Large intestine (tissue), 3 donors: ENCODE measurements at regions not wholly inside any gene's neighbourhood (a gene's known extent, or its start where the extent isn't known, plus 50 kb on each side); places are given as distances from the start of the nearest gene placed in this dataset.
A peak's percentile ranks its signal among the peaks of the same experiment; 100 is the strongest.

ENCODE experiments used
- DNase-seq, 2 donors: peaks; one replicate each; pipeline versions ENCODE4 v3.0.0 to v3.0.0-alpha.2; 2013
- H3K27ac ChIP-seq: one replicate; pipeline ENCODE4 v1.5.1; 2013; ENCODE audit warnings: low read length
- H3K27me3 ChIP-seq: 2 replicates; pipeline ENCODE4 v1.6.1; 2013; ENCODE audit warnings: low read length; ENCODE audit not compliant: control insufficient read depth, insufficient read depth
- H3K36me3 ChIP-seq: 2 replicates; pipeline ENCODE4 v1.6.1; 2013; ENCODE audit warnings: low read length; ENCODE audit not compliant: control insufficient read depth, insufficient read depth
- H3K4me1 ChIP-seq: one replicate; pipeline ENCODE4 v1.6.1; 2013; ENCODE audit warnings: low read length; ENCODE audit not compliant: control insufficient read depth, insufficient read depth
- H3K4me3 ChIP-seq: one replicate; pipeline ENCODE4 v1.5.1; 2013; ENCODE audit warnings: low read length
- H3K9me3 ChIP-seq: one replicate; pipeline ENCODE4 v1.6.1; 2013; ENCODE audit warnings: mild to moderate bottlenecking, low read depth, low read length, moderate library complexity; ENCODE audit not compliant: control insufficient read depth
- WGBS: methylation state at CpG from one replicate; pipeline ENCODE4 v1.1.5; 2013; ENCODE audit warnings: low lambda C conversion rate; ENCODE audit not compliant: insufficient coverage; 5-methylcytosine and 5-hydroxymethylcytosine counted together

GRCh38 chr12:90254796-90255195, 546.2 kb upstream of the ATP2B1 start:
- Histone ChIP-seq H3K27ac (no peak overlapping the region), H3K36me3 (no peaks in the 10 kb centered on the region), H3K4me3 (no peak overlapping the region), H3K9me3 (no peaks in the 10 kb centered on the region), H3K4me1 (no peaks in the 10 kb centered on the region), H3K27me3 (no peaks in the 10 kb centered on the region)
- no peak for DNase-seq

GRCh38 chr12:90253674-90254181, 545.1 kb upstream of the ATP2B1 start:
- Histone ChIP-seq H3K27ac (no peak overlapping the region), H3K4me1 (no peaks in the 10 kb centered on the region), H3K36me3 (no peaks in the 10 kb centered on the region), H3K4me3 (no peak overlapping the region), H3K27me3 (no peaks in the 10 kb centered on the region), H3K9me3 (no peaks in the 10 kb centered on the region)
- WGBS: no CpG with 5 or more reads among the region's 8 CpGs
- peak; percentile 44 to 74 for DNase-seq

DNA sequence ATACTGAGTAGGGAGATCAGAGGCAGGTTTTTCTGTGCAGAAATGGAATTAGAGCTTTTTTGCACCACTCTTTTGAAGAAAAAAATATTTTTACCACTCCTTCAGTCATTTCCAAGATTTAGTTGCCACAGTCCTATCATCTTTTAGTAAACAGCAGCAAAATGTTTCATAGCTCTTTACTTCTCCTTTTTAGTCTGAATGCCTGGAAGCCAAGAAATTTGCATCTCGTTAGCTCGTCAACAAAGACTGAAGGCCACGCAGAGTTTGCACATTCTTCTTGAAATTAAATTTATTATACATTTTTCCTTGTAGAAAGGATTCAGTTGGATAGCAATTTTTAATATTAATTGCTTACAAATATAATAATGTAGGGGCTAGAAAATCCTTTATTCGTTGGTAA, 544.5 kb upstream of the ATP2B1 start:
- Histone ChIP-seq H3K27ac (no peak overlapping the region), H3K36me3 (no peaks in the 10 kb centered on the region), H3K27me3 (no peaks in the 10 kb centered on the region), H3K4me1 (no peaks in the 10 kb centered on the region), H3K9me3 (no peaks in the 10 kb centered on the region), H3K4me3 (no peak overlapping the region)
- no peak for DNase-seq
- 81% methylated on average over 4 of the region's 4 CpGs for WGBS

GRCh38 chr12:90250766-90251165, 542.1 kb upstream of the ATP2B1 start:
- Histone ChIP-seq H3K4me3 (no peak overlapping the region), H3K9me3 (peaks cover 3% of the 10 kb centered on the region), H3K27ac (no peak overlapping the region), H3K4me1 (no peaks in the 10 kb centered on the region), H3K36me3 (no peaks in the 10 kb centered on the region), H3K27me3 (no peaks in the 10 kb centered on the region)
- DNase-seq: peak in 1 of 2 donors; percentile 24
- no CpG with 5 or more reads among the region's 3 CpGs for WGBS

GRCh38 chr12:90250042-90250441, 541.4 kb upstream of the ATP2B1 start:
- H3K4me1 ChIP-seq: no peaks in the 10 kb centered on the region
- H3K36me3 ChIP-seq: no peaks in the 10 kb centered on the region
- DNase-seq: peak in 1 of 2 donors; percentile 8
- no peaks in the 10 kb centered on the region for H3K27me3 ChIP-seq
- no peak overlapping the region for H3K4me3 ChIP-seq
- H3K9me3 ChIP-seq: peaks cover 3% of the 10 kb centered on the region
- no peak overlapping the region for H3K27ac ChIP-seq
- WGBS: no CpG with 5 or more reads among the region's 6 CpGs

DNA sequence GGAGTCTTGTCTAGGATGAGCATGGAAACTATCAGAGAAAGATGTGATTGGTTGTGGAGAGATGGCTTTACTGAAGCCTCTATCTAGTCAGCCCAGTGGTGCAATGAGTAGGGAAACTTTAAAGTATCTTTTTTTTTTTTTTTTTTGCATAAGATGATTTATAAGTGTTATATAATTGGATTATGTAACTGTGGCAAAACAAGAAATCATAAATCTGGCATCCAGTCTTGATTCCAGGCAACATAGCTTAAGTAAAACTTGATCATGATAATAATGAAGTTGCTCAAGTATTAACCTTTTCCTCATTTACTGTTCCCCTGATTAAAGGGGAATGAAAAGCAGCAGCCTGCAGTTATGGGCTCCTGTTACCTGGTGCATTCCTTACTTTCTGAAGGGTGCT, 538.0 kb upstream of the ATP2B1 start:
- H3K4me3 ChIP-seq: no peak overlapping the region
- H3K27me3 ChIP-seq: no peaks in the 10 kb centered on the region
- H3K27ac ChIP-seq: no peak overlapping the region
- H3K4me1 ChIP-seq: no peaks in the 10 kb centered on the region
- H3K9me3 ChIP-seq: peaks cover 3% of the 10 kb centered on the region
- no peaks in the 10 kb centered on the region for H3K36me3 ChIP-seq
- DNase-seq: no peak

DNA sequence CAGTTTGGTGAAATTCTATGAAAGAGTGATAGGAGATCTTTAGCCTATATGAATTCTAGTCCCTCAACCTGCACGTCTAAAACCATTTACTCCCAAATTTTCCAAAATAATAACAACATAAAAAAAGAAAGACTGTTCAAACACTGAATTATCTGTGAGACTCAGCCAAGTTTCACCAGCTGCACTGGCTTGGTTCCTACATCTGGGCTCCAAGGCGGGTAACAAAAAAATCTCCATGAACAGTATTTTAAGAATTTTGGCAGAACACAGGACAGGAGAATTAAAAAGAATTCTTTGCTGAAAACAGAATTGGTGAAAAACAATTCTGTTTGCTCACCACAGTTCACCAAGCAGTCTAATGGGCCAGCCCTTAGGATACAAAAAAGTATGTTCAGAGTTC, 536.8 kb upstream of the ATP2B1 start:
- H3K36me3 ChIP-seq: no peaks in the 10 kb centered on the region
- DNase-seq: no peak
- WGBS: no CpG with 5 or more reads among the region's 2 CpGs

GRCh38 chr12:90244232-90244631, 535.6 kb upstream of the ATP2B1 start:
- Histone ChIP-seq H3K27ac (no peak overlapping the region), H3K4me1 (no peaks in the 10 kb centered on the region), H3K27me3 (no peaks in the 10 kb centered on the region), H3K4me3 (no peak overlapping the region), H3K36me3 (no peaks in the 10 kb centered on the region), H3K9me3 (peaks cover 3% of the 10 kb centered on the region)
- WGBS: no CpG with 5 or more reads among the region's 3 CpGs
- DNase-seq: no peak

More for the DNA sequence above, 536.8 kb upstream of the ATP2B1 start:
- no peak overlapping the region for H3K27ac ChIP-seq
- no peak overlapping the region for H3K4me3 ChIP-seq
- H3K4me1 ChIP-seq: no peaks in the 10 kb centered on the region
- no peaks in the 10 kb centered on the region for H3K27me3 ChIP-seq
- H3K9me3 ChIP-seq: peaks cover 3% of the 10 kb centered on the region

- no peak overlapping the region for H3K27ac ChIP-seq
- DNase-seq: no peak
- no peaks in the 10 kb centered on the region for H3K27me3 ChIP-seq
- H3K4me1 ChIP-seq: no peaks in the 10 kb centered on the region
- WGBS: no CpG with 5 or more reads among the region's 4 CpGs
- no peak overlapping the region for H3K4me3 ChIP-seq
- H3K9me3 ChIP-seq: peaks cover 3% of the 10 kb centered on the region
- H3K36me3 ChIP-seq: no peaks in the 10 kb centered on the region
Observed at GRCh38 chr12:90243211-90243610, 534.6 kb upstream of the ATP2B1 start.

GRCh38 chr12:90239732-90240260, 531.2 kb upstream of the ATP2B1 start:
- WGBS: no CpG with 5 or more reads among the region's 1 CpG
- H3K9me3 ChIP-seq: no peaks in the 10 kb centered on the region
- DNase-seq: peak in 1 of 2 donors; percentile 55
- no peaks in the 10 kb centered on the region for H3K4me1 ChIP-seq
- no peaks in the 10 kb centered on the region for H3K36me3 ChIP-seq
- no peak overlapping the region for H3K4me3 ChIP-seq
- H3K27ac ChIP-seq: no peak overlapping the region
- no peaks in the 10 kb centered on the region for H3K27me3 ChIP-seq

GRCh38 chr12:90238663-90239271, 530.1 kb upstream of the ATP2B1 start:
- Histone ChIP-seq H3K4me1 (no peaks in the 10 kb centered on the region), H3K9me3 (no peaks in the 10 kb centered on the region), H3K27ac (no peak overlapping the region), H3K4me3 (no peak overlapping the region), H3K27me3 (no peaks in the 10 kb centered on the region), H3K36me3 (no peaks in the 10 kb centered on the region)
- DNase-seq: no peak
- 100% methylated on average over 1 of the region's 2 CpGs for WGBS
